HepG2 (cell line): ENCODE measurements at regions not wholly inside any gene's neighbourhood (a gene's known extent, or its start where the extent isn't known, plus 50 kb on each side); places are given as distances from the start of the nearest gene placed in this dataset.

Experiments
- ATAC-seq: fragments of 200-7000 bp; cut with Tn5 transposase; 3 replicates; pipeline ENCODE4 v1.9.1; 2020; ENCODE audit warnings: mild to moderate bottlenecking, moderate library complexity
- BruUV-seq: library from RNA; stranded (reverse); fragments of 400-500 nt; replicated peaks from 2 replicates; lab custom pipeline; 2021; lab: Mats Ljungman, UMichigan
- CTCF ChIA-PET: fragments of 300-600 bp; formaldehyde crosslinking; extraction: SDS; loops from one replicate; lab custom pipeline; 2021; ENCODE audit warnings: low total read pairs, inconsistent platforms, low intra/inter-chr PET ratio; lab: Yijun Ruan, JAX
- POLR2A ChIA-PET: fragments of 350-600 bp; sonication (Branson Sonifier 250); formaldehyde crosslinking; loops from one replicate; lab custom pipeline; 2020; ENCODE audit warnings: antibody characterized with exemption, inconsistent platforms; lab: Yijun Ruan, JAX
- DNase-seq: peaks from one replicate; pipeline ENCODE4 v3.0.0-alpha.2; 2015; ENCODE audit warnings: low spot score
- FAIRE-seq: peaks from 3 replicates; lab custom pipeline; 2011; peaks lifted over from hg19 to GRCh38; lab: Jason Lieb, UNC
- H2AFZ ChIP-seq: one replicate; pipeline ENCODE4 v1.6.1; 2011; ENCODE audit warnings: low read length, inconsistent platforms
- H3K27ac ChIP-seq: fragments of 300-600 bp; 3 replicates; pipeline ENCODE4 v1.8.0; 2011; ENCODE audit warnings: mixed run types, mild to moderate bottlenecking, mixed read lengths, low read length, inconsistent platforms; ENCODE audit not compliant: insufficient read depth; ENCODE audit errors: extremely low read length
- H3K27me3 ChIP-seq, 2 experiments: fragments of 200-600 bp in 1 of 2; 2 replicates in 1 of 2; 3 replicates in 1 of 2; pipeline versions ENCODE4 v1.6.0 to v1.8.0; 2011; ENCODE audit warnings: low read length in 2 of 2, mild to moderate bottlenecking in 2 of 2, moderate library complexity in 2 of 2, inconsistent platforms in 1 of 2; ENCODE audit not compliant: insufficient read depth in 2 of 2, control insufficient read depth in 1 of 2
- H3K36me3 ChIP-seq, 2 experiments: fragments of 200-600 bp in 1 of 2; replicated peaks in 1 of 2; 2 replicates in 1 of 2; 3 replicates in 1 of 2; pipeline versions ENCODE4 v1.5.1 to v1.8.0; 2011; ENCODE audit warnings: low read length in 2 of 2, inconsistent platforms in 1 of 2; ENCODE audit not compliant: insufficient read depth in 2 of 2, control insufficient read depth in 1 of 2
- H3K4me1 ChIP-seq: 2 replicates; pipeline ENCODE4 v1.5.1; 2012; ENCODE audit warnings: low read length, inconsistent platforms; ENCODE audit not compliant: insufficient read depth
- H3K4me2 ChIP-seq: 2 replicates; pipeline ENCODE4 v1.6.0; 2011; ENCODE audit warnings: low read depth, low read length, inconsistent platforms
- H3K4me3 ChIP-seq, 3 experiments: fragments of 200-600 bp in 1 of 3; sonication (generic), shearing (Covaris generic) in 1 of 3; replicated peaks in 1 of 3; 2 replicates each; pipeline ENCODE4 v1.5.1; 2011 to 2016; ENCODE audit warnings: low read length in 3 of 3, inconsistent platforms in 2 of 3, low read depth in 2 of 3, mild to moderate bottlenecking in 2 of 3, control low read depth in 1 of 3, mixed read lengths in 1 of 3; ENCODE audit not compliant: insufficient read depth in 1 of 3
- H3K79me2 ChIP-seq: one replicate; pipeline ENCODE4 v1.6.1; 2011; ENCODE audit warnings: low read length, inconsistent platforms; ENCODE audit not compliant: insufficient read depth
- H3K9ac ChIP-seq: 2 replicates; pipeline ENCODE4 v1.6.0; 2011; ENCODE audit warnings: mild to moderate bottlenecking, low read depth, low read length, inconsistent platforms; ENCODE audit not compliant: insufficient read depth
- H3K9me3 ChIP-seq: 2 replicates; pipeline ENCODE4 v1.5.1; 2012; ENCODE audit warnings: mild to moderate bottlenecking, low read length
- H4K20me1 ChIP-seq: 2 replicates; pipeline ENCODE4 v1.6.0; 2011; ENCODE audit warnings: inconsistent platforms, mild to moderate bottlenecking, low read length, moderate library complexity; ENCODE audit not compliant: insufficient read depth
- MAX ChIP-seq: IDR thresholded peaks from 2 replicates; pipeline ENCODE4 v1.6.1; 2012; ENCODE audit warnings: inconsistent platforms
- POGK ChIP-seq: sonication (generic); formaldehyde crosslinking; conservative IDR thresholded peaks from 2 replicates; pipeline ENCODE4 v1.8.0; 2022; ENCODE audit warnings: mild to moderate bottlenecking, moderate library complexity, missing genetic modification reagents
- RXRB ChIP-seq: IDR thresholded peaks from 2 replicates; pipeline ENCODE4 v1.6.1; 2016; ENCODE audit warnings: borderline replicate concordance, missing genetic modification reagents, missing compliant biosample characterization
- ZNF263 ChIP-seq: sonication (generic); formaldehyde crosslinking; IDR thresholded peaks from 2 replicates; pipeline ENCODE4 v1.4.0; 2020; ENCODE audit warnings: missing genetic modification reagents
- ZNF264 ChIP-seq: sonication (generic); formaldehyde crosslinking; IDR thresholded peaks from 2 replicates; pipeline ENCODE4 v1.4.0; 2020; ENCODE audit warnings: missing genetic modification reagents
- ZNF543 ChIP-seq: sonication (generic); formaldehyde crosslinking; IDR thresholded peaks from 2 replicates; pipeline ENCODE4 v1.4.0; 2020; ENCODE audit warnings: mild to moderate bottlenecking, missing genetic modification reagents
- ZNF703 ChIP-seq: sonication (generic); formaldehyde crosslinking; IDR thresholded peaks from 2 replicates; pipeline ENCODE4 v1.5.1; 2020; ENCODE audit warnings: missing genetic modification reagents, mild to moderate bottlenecking, moderate library complexity, borderline replicate concordance
- ZNF792 ChIP-seq: IDR thresholded peaks from 2 replicates; pipeline ENCODE4 v1.6.1; 2016
- WGBS: methylation state at CpG from one replicate; pipeline ENCODE4 v1.1.6; 2017; ENCODE audit warnings: low lambda C conversion rate; 5-methylcytosine and 5-hydroxymethylcytosine counted together
- in situ Hi-C: cut with HindIII; loops from 2 replicates; pipeline ENCODE4 v1.10.0; 2017; ENCODE audit warnings: low pct_unique_long_range_greater_than_20kb; ENCODE audit not compliant: extremely low pct_ligation_motif_present
- intact Hi-C: fragments of 100-400 bp; cut with micrococcal nuclease; formaldehyde crosslinking; loops from one replicate; pipeline ENCODE4 v1.10.0; 2022; ENCODE audit not compliant: unreplicated experiment
- TF ChIP-seq, protein P1 (sequence below): sonication (generic); formaldehyde crosslinking; IDR thresholded peaks from 2 replicates; pipeline ENCODE4 v1.5.0; 2020; ENCODE audit warnings: mild to moderate bottlenecking, low read depth, missing genetic modification reagents, borderline replicate concordance

GRCh38 chr1:213381572-213382084, 330.6 kb downstream of the RPS6KC1 start:
- no peaks in the 10 kb centered on the region for H3K36me3 ChIP-seq
- no peaks in the 10 kb centered on the region for H3K79me2 ChIP-seq
- POLR2A ChIA-PET: no interaction called here
- no peak for TF ChIP-seq POGK
- no peak for TF ChIP-seq ZNF792
- no peak for TF ChIP-seq ZNF543 (CRISPR knock-in tag)
- no peak for TF ChIP-seq ZNF263
- no peak for TF ChIP-seq ZNF703 (CRISPR knock-in tag)
- no peaks in the 10 kb centered on the region for H3K9me3 ChIP-seq
- no peak overlapping the region for H3K4me3 ChIP-seq
- no peaks in the 10 kb centered on the region for H3K27me3 ChIP-seq
- 94% methylated on average over 15 of the region's 17 CpGs for WGBS
- in situ Hi-C loops: no loop called here
- CTCF ChIA-PET: no interaction called here
- H3K4me2 ChIP-seq: no peak overlapping the region
- intact Hi-C loops: no loop called here
- H2AFZ ChIP-seq: no peak overlapping the region
- FAIRE-seq (no peak), ATAC-seq (no peak), DNase-seq (no peak)
- peaks cover 56% of the 10 kb centered on the region for H3K4me1 ChIP-seq
- no peaks in the 10 kb centered on the region for H4K20me1 ChIP-seq
- no TSS peak for BruUV-seq
- no peak overlapping the region for H3K27ac ChIP-seq
- no peak overlapping the region for H3K9ac ChIP-seq

DNA sequence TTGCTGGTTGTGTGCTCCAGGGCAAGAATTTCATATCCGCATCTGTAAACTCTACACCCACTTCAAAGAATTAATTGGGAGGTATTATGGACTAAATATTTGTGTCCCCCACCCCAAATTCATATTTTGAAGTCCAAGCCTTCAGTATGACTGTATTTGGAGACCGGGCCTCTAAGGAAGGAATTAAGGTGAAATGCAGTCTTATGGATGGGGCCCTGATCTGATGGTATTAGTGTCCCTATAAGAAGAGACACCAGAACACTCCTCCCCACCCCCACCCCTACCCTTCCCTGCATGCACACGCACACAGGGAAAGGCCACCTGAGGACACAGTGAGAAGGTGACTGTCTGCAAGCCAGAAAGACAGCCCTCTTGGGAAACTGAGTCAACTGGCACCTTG, 332.4 kb downstream of the RPS6KC1 start:
- in situ Hi-C loops: no loop called here
- H3K4me3 ChIP-seq: no peak overlapping the region

More for the DNA sequence above, 332.4 kb downstream of the RPS6KC1 start:
- 97% methylated on average over 3 of the region's 3 CpGs for WGBS
- Histone ChIP-seq H3K4me1 (peaks cover 56% of the 10 kb centered on the region), H2AFZ (no peak overlapping the region), H3K36me3 (no peaks in the 10 kb centered on the region), H4K20me1 (no peaks in the 10 kb centered on the region), H3K9me3 (no peaks in the 10 kb centered on the region), H3K9ac (no peak overlapping the region), H3K79me2 (no peaks in the 10 kb centered on the region)
- POLR2A ChIA-PET: no interaction called here
- intact Hi-C loops: no loop called here
- CTCF ChIA-PET: no interaction called here
- no peak for FAIRE-seq
- ATAC-seq: no peak
- BruUV-seq: no TSS peak
- TF ChIP-seq MAX (no peak), ZNF264 (peak; percentile 97), RXRB (no peak)
- TF ChIP-seq, protein P1, sequence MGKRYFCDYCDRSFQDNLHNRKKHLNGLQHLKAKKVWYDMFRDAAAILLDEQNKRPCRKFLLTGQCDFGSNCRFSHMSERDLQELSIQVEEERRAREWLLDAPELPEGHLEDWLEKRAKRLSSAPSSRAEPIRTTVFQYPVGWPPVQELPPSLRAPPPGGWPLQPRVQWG (CRISPR knock-in tag): no peak
- TF ChIP-seq, all 625 proteins: peak for 1
- Histone ChIP-seq H3K27ac (no peak overlapping the region), H3K27me3 (no peaks in the 10 kb centered on the region), H3K4me2 (no peak overlapping the region)
- DNase-seq: no peak
